GM18505 (cell line): ENCODE measurements at regions not wholly inside any gene's neighbourhood (a gene's known extent, or its start where the extent isn't known, plus 50 kb on each side); places are given as distances from the start of the nearest gene placed in this dataset.

Source experiments
- ATAC-seq: cut with Tn5 transposase; IDR thresholded peaks from one replicate; pipeline ENCODE4 v1.9.1; 2021; ENCODE audit not compliant: unreplicated experiment
- POLR2A ChIP-seq: IDR thresholded peaks from 4 replicates; pipeline ENCODE4 v1.6.1; 2011; ENCODE audit warnings: borderline replicate concordance; ENCODE audit not compliant: insufficient read depth, insufficient read length; ENCODE audit errors: extremely low read depth

GRCh38 chr4:108397850-108398249 is 222.5 kb upstream of the RPL34 start:
- no peak for ATAC-seq
- TF ChIP-seq POLR2A: no peak

GRCh38 chr4:108396900-108397497 is 223.4 kb upstream of the RPL34 start:
- TF ChIP-seq POLR2A: no peak

GRCh38 chr4:108395786-108396185 is 224.6 kb upstream of the RPL34 start:
- no peak for ATAC-seq
- TF ChIP-seq POLR2A: no peak

More at GRCh38 chr4:108396900-108397497, 223.4 kb upstream of the RPL34 start:
- no peak for ATAC-seq

- no peak for TF ChIP-seq POLR2A
- no peak for ATAC-seq
Measured at GRCh38 chr4:108393890-108394472, 225.2 kb upstream of the LEF1 start.

GRCh38 chr4:108391701-108392455 is 223.1 kb upstream of the LEF1 start:
- no peak for ATAC-seq
- no peak for TF ChIP-seq POLR2A

GRCh38 chr4:108385076-108385475 is 216.3 kb upstream of the LEF1 start:
- no peak for ATAC-seq
- no peak for TF ChIP-seq POLR2A

- no peak for TF ChIP-seq POLR2A
- no peak for ATAC-seq
Measured at GRCh38 chr4:108384544-108384943, 215.8 kb upstream of the LEF1 start.

- no peak for TF ChIP-seq POLR2A
- ATAC-seq: no peak
Measured at GRCh38 chr4:108383157-108383556, 214.4 kb upstream of the LEF1 start.

GRCh38 chr4:108382751-108383150 is 214.0 kb upstream of the LEF1 start:
- no peak for ATAC-seq

GRCh38 chr4:108378164-108378563 is 209.4 kb upstream of the LEF1 start:
- ATAC-seq: no peak
- TF ChIP-seq POLR2A: no peak

More at GRCh38 chr4:108382751-108383150, 214.0 kb upstream of the LEF1 start:
- TF ChIP-seq POLR2A: no peak

- no peak for TF ChIP-seq POLR2A
- no peak for ATAC-seq
Measured at GRCh38 chr4:108377021-108377420, 208.3 kb upstream of the LEF1 start.

GRCh38 chr4:108375434-108375833 is 206.7 kb upstream of the LEF1 start:
- TF ChIP-seq POLR2A: no peak

GRCh38 chr4:108372681-108373080 is 203.9 kb upstream of the LEF1 start:
- ATAC-seq: no peak
- no peak for TF ChIP-seq POLR2A

More at GRCh38 chr4:108375434-108375833, 206.7 kb upstream of the LEF1 start:
- no peak for ATAC-seq

GRCh38 chr4:108371282-108371681 is 202.6 kb upstream of the LEF1 start:
- ATAC-seq: no peak
- no peak for TF ChIP-seq POLR2A

- no peak for TF ChIP-seq POLR2A
- ATAC-seq: no peak
Measured at GRCh38 chr4:108370291-108371141, 201.8 kb upstream of the LEF1 start.
